ENCODE measurements at regions not wholly inside any gene's neighbourhood (a gene's known extent, or its start where the extent isn't known, plus 50 kb on each side); places are given as distances from the start of the nearest gene placed in this dataset.

- DNase-seq, result no peak
These were observed 594.3 kb upstream of the KLF4 start for GRCh38 chr9:108083796-108084352.

GRCh38 chr9:108083160-108083750 lies 593.7 kb upstream of the KLF4 start:
- no peak for DNase-seq

- no peak for DNase-seq
These were observed 591.5 kb upstream of the KLF4 start for GRCh38 chr9:108081112-108081511.

- no peak for DNase-seq
These were observed 590.7 kb upstream of the KLF4 start for GRCh38 chr9:108080285-108080684.

DNA sequence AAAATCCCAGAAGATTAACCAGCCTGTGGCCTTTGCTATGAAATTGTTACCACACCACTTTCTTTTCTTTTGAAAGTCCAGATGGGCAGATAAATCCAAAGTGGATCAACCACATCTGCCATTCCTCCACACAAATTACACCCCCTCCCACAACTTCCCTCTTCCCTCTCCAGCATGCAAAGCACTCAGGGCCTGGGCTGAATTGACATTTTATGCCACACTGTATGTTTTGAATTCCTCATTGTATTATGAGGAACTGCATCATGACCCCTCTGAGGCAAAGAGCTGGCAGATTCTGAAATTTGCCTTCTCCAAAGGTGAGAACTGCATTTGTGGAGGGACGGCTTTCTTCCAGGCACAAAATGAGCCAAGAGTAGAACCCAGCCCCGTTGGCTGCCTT lies 589.2 kb upstream of the KLF4 start:
- DNase-seq, result no peak

DNA sequence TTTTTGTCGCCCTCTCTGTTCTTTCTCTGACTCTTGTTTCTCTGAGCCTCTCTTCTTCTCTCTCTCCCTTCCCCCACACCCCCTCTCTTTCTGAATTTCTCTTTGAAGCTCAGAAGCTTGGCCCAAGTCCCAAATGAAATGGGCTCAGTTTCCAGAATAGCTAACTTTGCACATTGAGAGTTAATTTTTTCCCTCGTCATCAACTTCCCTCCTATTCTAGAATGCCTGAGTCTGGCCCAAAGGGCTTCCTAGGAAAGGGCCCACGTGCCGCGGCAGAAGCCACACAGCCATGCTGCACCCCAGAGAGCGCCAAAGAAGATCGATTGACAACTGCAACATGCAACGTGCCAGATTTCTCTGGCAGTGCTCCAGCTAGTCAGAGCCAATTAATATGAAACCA lies 588.8 kb upstream of the KLF4 start:
- no peak for DNase-seq

- DNase-seq, result no peak
These were observed 588.0 kb upstream of the KLF4 start for GRCh38 chr9:108077556-108077955.

GRCh38 chr9:108074900-108075299 lies 585.3 kb upstream of the KLF4 start:
- no peak for DNase-seq

DNA sequence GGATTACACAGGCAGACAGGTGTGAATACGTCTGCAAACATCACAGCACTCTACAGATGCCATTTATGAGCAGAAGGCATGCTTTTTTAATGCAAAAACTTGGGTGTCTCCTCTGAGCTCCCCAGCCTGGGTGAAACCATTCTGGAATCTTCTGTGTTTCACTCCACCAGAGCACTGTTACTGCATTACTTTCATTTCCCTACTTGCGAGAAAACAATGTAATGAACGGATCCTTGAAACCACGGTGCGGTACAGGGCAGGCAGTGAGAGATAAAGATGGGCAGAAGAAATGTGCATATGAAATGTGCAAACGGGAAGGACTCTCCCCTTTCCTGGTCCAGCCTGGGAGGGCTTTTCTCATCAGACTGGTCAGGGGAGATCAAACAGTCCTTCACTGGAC lies 584.3 kb upstream of the KLF4 start:
- no peak for DNase-seq

DNA sequence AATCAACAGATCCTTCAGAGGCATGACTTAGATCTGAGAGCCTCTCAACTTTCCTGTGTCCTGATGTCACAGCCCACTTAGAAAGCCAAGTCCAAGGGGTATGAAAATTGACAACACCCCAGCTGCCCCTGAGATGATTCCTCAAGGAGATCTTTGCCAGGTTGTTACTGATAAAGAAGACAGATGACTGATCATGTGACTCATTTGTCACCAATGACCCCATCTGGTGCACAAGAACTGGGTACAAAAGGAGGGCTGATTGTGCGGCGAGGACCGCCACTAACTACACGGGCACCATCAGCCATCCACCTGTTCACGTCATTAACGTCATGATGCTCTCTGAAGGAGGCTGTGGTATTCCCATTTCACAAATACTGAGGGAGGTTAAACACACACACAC lies 583.2 kb upstream of the KLF4 start:
- DNase-seq, result no peak

- DNase-seq, result no peak
These were observed 581.3 kb upstream of the KLF4 start for GRCh38 chr9:108070861-108071260.

DNA sequence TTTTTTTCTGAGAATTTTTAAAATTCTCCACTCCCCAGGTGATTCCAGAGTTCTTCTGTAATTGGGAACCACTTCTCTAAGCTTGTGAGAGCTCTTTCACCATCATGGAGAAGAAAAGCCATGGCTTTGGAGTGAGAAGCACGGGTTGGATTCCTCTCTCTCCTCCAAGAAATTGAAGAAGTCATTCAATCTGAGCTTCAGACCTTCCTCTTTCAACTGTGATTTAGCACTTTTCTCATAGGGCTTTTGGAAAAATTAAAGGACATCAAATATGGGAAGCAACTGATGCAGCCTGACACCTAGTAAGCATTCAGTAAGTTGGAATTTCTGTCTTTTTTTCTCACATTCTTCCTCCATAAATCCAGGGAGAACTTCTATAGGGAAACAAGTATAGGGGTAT lies 580.4 kb upstream of the KLF4 start:
- DNase-seq, result no peak

GRCh38 chr9:108062680-108063079 lies 573.1 kb upstream of the KLF4 start:
- DNase-seq, result no peak

GRCh38 chr9:108060175-108060574 lies 570.6 kb upstream of the KLF4 start:
- no peak for DNase-seq

GRCh38 chr9:108058135-108058814 lies 568.7 kb upstream of the KLF4 start:
- no peak for DNase-seq

DNA sequence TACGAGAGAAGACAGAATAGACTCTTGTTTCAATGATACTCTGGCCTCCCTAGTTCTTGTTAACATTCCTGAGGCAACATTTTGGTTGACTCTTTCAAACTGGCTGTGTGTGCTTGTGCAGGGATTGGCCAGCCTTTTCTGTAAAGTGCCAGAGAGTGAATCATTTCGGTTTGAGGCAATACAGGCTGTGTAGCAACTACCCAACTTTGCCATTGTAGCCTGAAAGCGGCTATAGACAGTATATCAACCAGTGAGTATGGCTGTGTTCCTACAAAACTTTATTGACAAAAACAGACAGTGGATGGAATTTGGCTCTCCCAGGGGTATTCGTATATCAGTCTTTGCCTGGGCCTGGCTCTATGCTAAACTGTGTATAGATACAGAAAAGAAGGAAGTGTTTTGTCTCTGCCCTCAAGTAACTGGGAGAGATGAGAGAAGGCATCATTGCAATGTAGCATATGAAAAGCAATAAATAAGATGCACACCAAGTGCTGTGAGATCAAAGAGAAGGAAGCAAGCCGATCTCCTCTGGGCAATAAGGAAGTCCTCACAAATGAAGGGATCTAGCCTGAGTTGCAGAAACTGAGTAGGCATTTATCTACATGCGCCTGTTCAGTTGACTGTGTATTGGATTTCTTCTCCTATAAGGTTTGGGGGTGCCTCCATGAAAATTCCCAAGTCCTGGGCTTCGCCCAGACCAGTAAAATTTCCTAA lies 568.0 kb upstream of the KLF4 start:
- peak; percentile 96 for DNase-seq

DNA sequence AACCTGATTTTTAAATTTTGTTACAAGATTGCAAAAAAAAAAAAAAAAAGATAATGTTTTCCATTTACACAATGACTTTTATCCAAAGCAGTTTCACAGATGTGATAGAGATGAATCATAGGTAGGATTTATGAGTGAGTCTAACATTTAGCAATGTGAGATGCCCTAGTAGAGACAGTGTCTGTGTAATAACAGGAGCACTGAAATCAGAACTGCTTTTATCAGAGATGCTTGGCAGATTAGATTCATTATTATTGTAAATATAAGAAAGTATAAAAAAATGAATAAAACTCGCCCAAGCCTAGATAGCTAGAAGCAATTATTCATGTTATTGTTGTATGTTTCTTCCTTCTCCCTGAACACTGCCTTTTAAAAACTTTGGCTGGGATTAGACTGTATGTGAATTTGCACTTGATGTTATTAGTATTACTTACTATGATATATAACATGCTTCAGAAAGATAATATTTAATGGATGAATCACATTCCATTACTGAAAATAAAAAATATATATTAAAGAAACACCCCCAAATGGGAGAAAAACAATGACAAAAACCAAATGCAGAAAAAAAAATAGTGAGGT lies 567.3 kb upstream of the KLF4 start:
- peak; percentile 87 for DNase-seq

DNA sequence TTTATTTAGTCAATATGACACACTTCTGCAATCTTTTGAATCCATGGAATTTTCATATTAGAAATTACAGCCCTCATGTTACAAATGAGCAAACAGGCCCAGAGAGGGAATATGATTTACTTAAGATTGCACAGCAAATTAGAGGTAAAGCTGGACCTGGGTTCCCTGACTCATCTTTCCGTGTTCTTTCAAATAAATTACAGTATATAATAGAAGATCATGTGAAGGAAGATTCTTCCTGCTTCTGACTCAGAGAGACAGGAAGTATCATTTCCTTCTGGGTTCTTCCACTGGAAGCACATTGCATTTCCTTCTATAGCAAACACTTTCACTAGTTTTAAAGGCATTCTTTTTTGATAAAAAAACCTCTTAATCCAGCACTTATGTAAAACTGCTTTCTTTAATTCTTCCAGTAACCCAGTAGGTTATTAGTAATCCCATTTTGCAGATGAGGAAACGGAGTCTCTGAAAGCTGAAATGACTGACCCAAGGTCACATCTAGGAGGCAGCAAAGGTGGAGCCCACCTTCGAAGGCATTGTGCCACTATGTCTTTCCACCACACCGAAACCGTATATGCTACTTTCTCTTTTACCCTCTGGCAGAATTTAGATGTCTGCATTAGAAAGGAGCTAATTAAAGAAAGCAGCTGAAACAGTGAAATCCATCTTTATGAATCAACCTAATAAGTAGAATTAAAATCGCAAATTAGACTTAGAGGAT lies 566.7 kb upstream of the KLF4 start:
- peak; percentile 65 for DNase-seq

GRCh38 chr9:108054131-108054630 lies 564.6 kb upstream of the KLF4 start:
- DNase-seq, result no peak

GRCh38 chr9:108053555-108054061 lies 564.0 kb upstream of the KLF4 start:
- DNase-seq, result peak; percentile 86

GRCh38 chr9:108052431-108053080 lies 563.0 kb upstream of the KLF4 start:
- no peak for DNase-seq

DNA sequence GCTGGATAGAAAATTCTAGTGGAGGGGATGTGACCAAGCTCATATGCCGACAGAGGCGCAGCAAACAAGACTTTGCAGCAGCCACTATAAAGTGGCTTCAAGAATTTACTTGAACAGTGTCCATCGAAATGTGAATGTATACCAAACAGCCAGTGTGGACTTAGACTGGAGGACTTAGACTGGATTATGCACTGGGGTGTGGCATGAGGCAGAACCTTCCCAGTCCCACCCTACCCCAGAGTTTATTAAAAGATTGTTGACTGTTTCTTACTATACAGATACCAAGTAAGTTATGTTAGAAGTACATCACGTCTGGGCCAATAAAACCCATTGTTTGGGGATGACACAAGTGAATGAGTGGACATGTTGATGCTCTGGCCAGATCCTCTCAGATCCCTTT lies 561.3 kb upstream of the KLF4 start:
- DNase-seq, result no peak
